HG03139 (cell line): ENCODE measurements at regions not wholly inside any gene's neighbourhood (a gene's known extent, or its start where the extent isn't known, plus 50 kb on each side); places are given as distances from the start of the nearest gene placed in this dataset.
"Not testable (repeated sequence)": the region's sequence is repeated elsewhere in the genome, so short reads cannot be mapped to it uniquely, and the experiment has no call there.

Experiments used
- ATAC-seq: cut with Tn5 transposase; IDR thresholded peaks from one replicate; pipeline ENCODE4 v1.9.1; 2021; ENCODE audit not compliant: unreplicated experiment

GRCh38 chr21:17071093-17071492 is 441.8 kb upstream of the CXADR start:
- ATAC-seq: no peak

- no peak for ATAC-seq
Measured at GRCh38 chr21:17081193-17081592, 431.6 kb upstream of the CXADR start.

GRCh38 chr21:17082843-17083483 is 429.9 kb upstream of the CXADR start:
- no peak for ATAC-seq

GRCh38 chr21:17085707-17086106 is 427.1 kb upstream of the CXADR start:
- no peak for ATAC-seq

GRCh38 chr21:17088500-17088899 is 424.3 kb upstream of the CXADR start:
- no peak for ATAC-seq

GRCh38 chr21:17089091-17089491 is 423.8 kb upstream of the CXADR start:
- no peak for ATAC-seq

GRCh38 chr21:17101696-17102095 is 411.1 kb upstream of the CXADR start:
- ATAC-seq: no peak

GRCh38 chr21:17105932-17106331 is 406.9 kb upstream of the CXADR start:
- ATAC-seq: no peak

- ATAC-seq: no peak
Measured at GRCh38 chr21:17114045-17114444, 398.8 kb upstream of the CXADR start.

- ATAC-seq: no peak
Measured at GRCh38 chr21:17118638-17119384, 394.0 kb upstream of the CXADR start.

- no peak for ATAC-seq
Measured at GRCh38 chr21:17119466-17120297, 393.2 kb upstream of the CXADR start.

GRCh38 chr21:17127395-17127794 is 385.4 kb upstream of the CXADR start:
- not testable (repeated sequence) for ATAC-seq

GRCh38 chr21:17128132-17128531 is 384.7 kb upstream of the CXADR start:
- no peak for ATAC-seq

- ATAC-seq: not testable (repeated sequence)
Measured at GRCh38 chr21:17139159-17139558, 373.7 kb upstream of the CXADR start.

GRCh38 chr21:17139696-17140095 is 373.1 kb upstream of the CXADR start:
- no peak for ATAC-seq

- ATAC-seq: no peak
Measured at GRCh38 chr21:17146426-17146825, 366.4 kb upstream of the CXADR start.

GRCh38 chr21:17159697-17160096 is 353.1 kb upstream of the CXADR start:
- no peak for ATAC-seq

- no peak for ATAC-seq
Measured at GRCh38 chr21:17185674-17186073, 327.2 kb upstream of the CXADR start.

- no peak for ATAC-seq
Measured at GRCh38 chr21:17189963-17190362, 322.9 kb upstream of the CXADR start.

- ATAC-seq: no peak
Measured at GRCh38 chr21:17191346-17191993, 321.4 kb upstream of the CXADR start.

GRCh38 chr21:17195351-17195750 is 317.5 kb upstream of the CXADR start:
- no peak for ATAC-seq
